HG02884 (cell line): ENCODE measurements at regions not wholly inside any gene's neighbourhood (a gene's known extent, or its start where the extent isn't known, plus 50 kb on each side); places are given as distances from the start of the nearest gene placed in this dataset.

ENCODE experiments used
- ATAC-seq: cut with Tn5 transposase; IDR thresholded peaks from one replicate; pipeline ENCODE4 v1.9.1; 2021; ENCODE audit warnings: mild to moderate bottlenecking, moderate library complexity; ENCODE audit not compliant: unreplicated experiment

DNA sequence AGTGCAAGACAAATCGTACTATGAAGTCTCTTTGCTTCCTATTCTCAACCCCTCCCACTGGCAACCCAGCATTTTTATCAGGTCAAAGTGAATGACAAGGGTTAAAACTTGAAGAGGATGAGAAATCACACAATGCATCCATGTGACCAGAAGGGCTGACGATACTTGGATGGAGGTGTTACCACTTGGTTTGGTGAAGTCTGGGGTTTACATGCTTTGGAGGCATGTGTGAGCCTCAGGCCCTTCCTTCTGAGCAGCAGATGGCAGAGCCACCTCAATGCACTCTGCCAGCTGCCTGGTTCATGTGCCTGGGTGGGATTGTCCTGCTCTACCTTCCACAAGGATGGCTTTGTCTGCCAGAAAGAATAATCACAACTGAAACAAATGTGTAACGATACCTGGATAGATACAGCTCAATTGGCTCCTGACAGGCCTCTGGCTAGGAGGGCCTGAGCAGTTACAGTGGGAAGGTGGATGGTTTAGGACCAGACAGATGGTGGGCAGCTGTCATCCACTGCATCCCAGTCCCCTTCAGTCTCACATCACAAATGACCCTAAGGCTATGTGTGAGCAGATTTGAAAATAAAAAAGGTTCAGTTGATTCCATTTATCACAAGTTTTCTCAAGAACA lies 51.5 kb upstream of the CNIH3 start:
- no peak for ATAC-seq

DNA sequence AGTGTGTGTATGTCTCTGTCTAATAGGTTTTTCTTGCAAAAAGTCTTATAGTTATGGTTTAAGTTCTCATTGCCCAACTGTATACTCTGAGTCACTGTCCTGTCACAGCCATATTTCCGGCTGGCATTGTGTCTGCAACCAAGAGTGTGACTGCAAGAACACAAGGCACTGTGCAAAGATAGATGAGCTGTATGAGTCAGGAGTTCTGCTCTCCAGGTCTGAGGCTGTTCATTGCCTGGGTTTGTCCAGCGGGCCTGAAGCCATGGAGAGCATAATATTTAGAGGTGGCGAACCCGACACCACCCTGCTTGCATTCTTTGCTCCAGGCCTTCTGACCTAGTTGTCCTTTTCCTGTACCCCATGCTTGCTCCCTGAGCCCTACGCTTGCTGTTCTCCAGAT lies 50.9 kb upstream of the CNIH3 start:
- no peak for ATAC-seq

DNA sequence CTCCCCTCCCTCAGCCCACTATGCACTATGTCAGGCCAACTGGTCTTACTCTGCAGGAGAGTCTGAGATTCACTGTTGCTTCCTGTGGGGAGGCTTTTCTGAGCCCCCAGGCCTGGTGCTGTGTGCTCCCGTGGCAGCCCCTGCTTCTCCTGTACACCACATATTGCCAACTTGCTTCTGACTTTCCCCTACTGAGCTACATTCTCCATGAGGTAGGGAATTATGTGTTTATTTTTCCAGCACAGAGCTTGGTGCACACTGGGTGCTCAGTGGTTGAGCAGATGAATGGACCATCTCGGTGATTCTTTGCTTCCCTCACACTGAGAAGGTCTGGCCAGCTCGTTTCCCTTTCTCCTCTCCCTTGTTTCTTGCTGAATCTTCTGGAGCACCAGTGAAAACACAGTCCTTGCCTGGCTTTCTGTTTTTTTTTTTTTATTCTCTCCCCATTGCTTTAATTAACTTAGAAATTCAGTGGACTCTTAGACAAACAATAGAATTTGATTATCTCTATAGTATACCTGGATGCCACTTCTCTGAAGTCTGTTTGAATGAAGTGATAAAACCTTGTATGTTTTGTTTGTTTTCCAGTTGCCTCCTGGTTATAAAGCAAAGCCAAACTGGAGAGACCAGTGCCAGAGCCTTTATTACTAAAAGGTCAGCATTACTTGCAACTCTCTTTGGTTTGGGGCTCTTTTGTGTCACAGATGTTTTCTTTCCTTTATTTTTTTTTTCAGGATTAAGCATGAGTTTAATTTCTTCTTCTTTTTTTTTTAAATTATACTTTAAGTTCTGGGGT lies 50.3 kb upstream of the CNIH3 start:
- ATAC-seq, result no peak
